ENCODE measurements at regions not wholly inside any gene's neighbourhood (a gene's known extent, or its start where the extent isn't known, plus 50 kb on each side); places are given as distances from the start of the nearest gene placed in this dataset.

DNA sequence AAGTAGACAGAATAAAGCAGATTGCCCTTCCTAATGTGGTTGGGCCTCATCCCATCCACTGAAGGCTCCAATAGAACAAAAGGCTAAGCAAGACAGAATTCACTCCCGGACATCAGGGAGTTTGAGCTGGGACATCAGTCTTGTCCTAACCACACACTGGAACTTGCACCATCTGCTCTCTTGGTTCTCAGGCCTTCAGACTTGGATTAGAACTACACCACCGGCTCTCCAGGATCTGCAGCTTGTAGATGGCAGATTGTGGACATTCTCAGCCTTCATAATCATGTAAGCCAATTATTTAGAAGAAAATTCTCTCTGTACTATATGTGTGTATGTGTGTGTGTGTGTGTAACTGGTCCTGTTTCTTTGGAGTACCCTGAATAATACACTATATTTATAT, 394.7 kb upstream of the LMCD1 start (continued):
- no peak for TF ChIP-seq MEF2B (IDR thresholded peaks at IDR 0.05; ENCODE audit: partially characterized antibody, poor library complexity, severe bottlenecking)
- no peak for TF ChIP-seq NR2C2 (IDR thresholded peaks at IDR 0.05; ENCODE audit: borderline replicate concordance, control insufficient read depth, insufficient read length, low read depth)
- TF ChIP-seq LARP7 (IDR thresholded peaks at IDR 0.05), result no peak
- TF ChIP-seq, protein P1, sequence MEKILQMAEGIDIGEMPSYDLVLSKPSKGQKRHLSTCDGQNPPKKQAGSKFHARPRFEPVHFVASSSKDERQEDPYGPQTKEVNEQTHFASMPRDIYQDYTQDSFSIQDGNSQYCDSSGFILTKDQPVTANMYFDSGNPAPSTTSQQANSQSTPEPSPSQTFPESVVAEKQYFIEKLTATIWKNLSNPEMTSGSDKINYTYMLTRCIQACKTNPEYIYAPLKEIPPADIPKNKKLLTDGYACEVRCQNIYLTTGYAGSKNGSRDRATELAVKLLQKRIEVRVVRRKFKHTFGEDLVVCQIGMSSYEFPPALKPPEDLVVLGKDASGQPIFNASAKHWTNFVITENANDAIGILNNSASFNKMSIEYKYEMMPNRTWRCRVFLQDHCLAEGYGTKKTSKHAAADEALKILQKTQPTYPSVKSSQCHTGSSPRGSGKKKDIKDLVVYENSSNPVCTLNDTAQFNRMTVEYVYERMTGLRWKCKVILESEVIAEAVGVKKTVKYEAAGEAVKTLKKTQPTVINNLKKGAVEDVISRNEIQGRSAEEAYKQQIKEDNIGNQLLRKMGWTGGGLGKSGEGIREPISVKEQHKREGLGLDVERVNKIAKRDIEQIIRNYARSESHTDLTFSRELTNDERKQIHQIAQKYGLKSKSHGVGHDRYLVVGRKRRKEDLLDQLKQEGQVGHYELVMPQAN (conservative IDR thresholded peaks at IDR 0.05), result no peak
- TF ChIP-seq POLR2AphosphoS5 (IDR thresholded peaks at IDR 0.05; ENCODE audit: low read length), result no peak

DNA sequence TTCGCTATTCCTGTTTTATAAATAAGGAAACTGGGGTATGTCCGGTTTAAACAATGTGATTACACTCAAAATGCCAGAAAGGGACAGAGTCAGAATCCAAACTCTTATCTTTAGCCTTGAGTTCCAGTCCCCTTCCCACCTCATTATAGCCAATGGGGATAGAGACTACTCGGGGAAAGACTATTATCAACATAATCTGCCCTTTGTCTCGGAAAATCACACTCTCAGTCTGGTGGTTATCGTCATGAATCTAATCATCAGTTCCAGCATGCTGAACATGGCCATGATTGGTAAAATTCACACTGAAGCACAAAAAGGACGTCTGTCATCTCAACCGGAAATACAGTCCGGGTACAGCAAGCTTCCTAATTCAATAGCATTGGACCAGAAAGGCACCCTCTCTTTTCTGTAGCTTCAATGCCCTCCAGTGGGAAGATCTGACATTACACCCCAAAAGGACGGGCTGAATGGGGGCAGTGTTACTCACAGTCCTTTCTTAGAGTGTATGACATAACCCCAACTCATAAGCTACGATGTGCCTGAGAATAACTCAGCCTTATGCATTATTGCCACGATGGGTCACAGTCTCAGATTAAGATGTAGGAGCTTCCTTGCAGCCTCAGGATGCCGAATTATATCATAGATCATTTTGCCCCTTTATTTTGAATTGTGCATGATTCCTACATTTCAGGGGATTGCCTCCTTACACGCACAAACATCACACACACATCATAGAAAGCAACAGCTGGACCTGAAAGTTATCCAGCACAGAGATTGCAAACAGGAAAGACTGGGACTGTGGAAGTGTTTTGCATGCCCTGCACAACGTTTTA, 390.4 kb upstream of the LMCD1 start:
- intact Hi-C loops (cut with micrococcal nuclease; ENCODE audit: unreplicated experiment), result loop anchor here (5.0 kb wide), 2 partner anchors 824 to 1314 kb away; no protein-coding TSS in a partner anchor
- Histone ChIP-seq H3K27ac (ENCODE audit: control insufficient read depth, insufficient read depth) (no peak overlapping the region), H4K20me1 (ENCODE audit: control insufficient read depth, insufficient read depth) (no peaks in the 10 kb centered on the region), H3K4me3 (no peak overlapping the region), H3K79me2 (ENCODE audit: control insufficient read depth, insufficient read depth, low read length) (no peaks in the 10 kb centered on the region), H3K4me2 (ENCODE audit: control insufficient read depth, insufficient read depth) (peak overlapping the region; percentile 47; the same call in 1 of the 2 replicates), H3K4me1 (ENCODE audit: control insufficient read depth, insufficient read depth, low read length) (no peaks in the 10 kb centered on the region), H3K36me3 (ENCODE audit: control insufficient read depth in 2 of 2, insufficient read depth in 2 of 2, low read length in 1 of 2) (no peaks in the 10 kb centered on the region), H3K9ac (ENCODE audit: control insufficient read depth, insufficient read depth, low read length) (no peak overlapping the region), H3K27me3 (replicated peaks in 1 of 2; ENCODE audit: control insufficient read depth in 2 of 2, insufficient read depth in 2 of 2, low read length in 1 of 2) (no peaks in the 10 kb centered on the region), H2AFZ (ENCODE audit: control insufficient read depth, low read depth, low read length) (peak overlapping the region; percentile 69), H3K9me3 (replicated peaks; ENCODE audit: control insufficient read depth, insufficient read depth, low read length) (no peaks in the 10 kb centered on the region)
- peak; percentile 16 for DNase-seq (ENCODE audit: low read depth, low spot score)
- CTCF ChIA-PET, result interaction anchor here (0.6 to 2.6 kb wide), 14 partner anchors 10 to 1906 kb away, joined by 3 to 7 read pairs (median 4); no protein-coding TSS in a partner anchor
- POLR2A ChIA-PET, result no interaction called here
- RAD21 ChIA-PET (ENCODE audit: unreplicated experiment), result no interaction called here
- FAIRE-seq, result peak; percentile 75
- ATAC-seq, result peak; percentile 99
- BruUV-seq (replicated peaks), result no TSS peak
- WGBS (ENCODE audit: insufficient coverage, insufficient replicate concordance, low lambda C conversion rate, missing lambda C conversion rate), result 25% methylated on average over 14 of the region's 14 CpGs
- SMC1A ChIA-PET (ENCODE audit: uncharacterized antibody, unreplicated experiment), result interaction anchor here (1.1 to 2.3 kb wide), 2 partner anchors 15 to 825 kb away, joined by 3 to 6 read pairs; no protein-coding TSS in a partner anchor
- TF ChIP-seq SMC3 (IDR thresholded peaks at IDR 0.05; ENCODE audit: borderline replicate concordance, low read length) (peak; percentile 67), RAD21 (IDR thresholded peaks at IDR 0.05; ENCODE audit: insufficient read depth, low read depth, low read length) (peak; percentile 86), RELA (IDR thresholded peaks at IDR 0.05; ENCODE audit: borderline replicate concordance, partially characterized antibody) (no peak), YBX1 (IDR thresholded peaks at IDR 0.05) (no peak), YY1 (IDR thresholded peaks at IDR 0.05; ENCODE audit: low read depth, low read length) (0 out of 2 replicates have a peak, but pooled peaks have one; percentile 15), IRF4 (IDR thresholded peaks at IDR 0.05; ENCODE audit: low read depth, low read length) (no peak)
- TF ChIP-seq, protein P2, sequence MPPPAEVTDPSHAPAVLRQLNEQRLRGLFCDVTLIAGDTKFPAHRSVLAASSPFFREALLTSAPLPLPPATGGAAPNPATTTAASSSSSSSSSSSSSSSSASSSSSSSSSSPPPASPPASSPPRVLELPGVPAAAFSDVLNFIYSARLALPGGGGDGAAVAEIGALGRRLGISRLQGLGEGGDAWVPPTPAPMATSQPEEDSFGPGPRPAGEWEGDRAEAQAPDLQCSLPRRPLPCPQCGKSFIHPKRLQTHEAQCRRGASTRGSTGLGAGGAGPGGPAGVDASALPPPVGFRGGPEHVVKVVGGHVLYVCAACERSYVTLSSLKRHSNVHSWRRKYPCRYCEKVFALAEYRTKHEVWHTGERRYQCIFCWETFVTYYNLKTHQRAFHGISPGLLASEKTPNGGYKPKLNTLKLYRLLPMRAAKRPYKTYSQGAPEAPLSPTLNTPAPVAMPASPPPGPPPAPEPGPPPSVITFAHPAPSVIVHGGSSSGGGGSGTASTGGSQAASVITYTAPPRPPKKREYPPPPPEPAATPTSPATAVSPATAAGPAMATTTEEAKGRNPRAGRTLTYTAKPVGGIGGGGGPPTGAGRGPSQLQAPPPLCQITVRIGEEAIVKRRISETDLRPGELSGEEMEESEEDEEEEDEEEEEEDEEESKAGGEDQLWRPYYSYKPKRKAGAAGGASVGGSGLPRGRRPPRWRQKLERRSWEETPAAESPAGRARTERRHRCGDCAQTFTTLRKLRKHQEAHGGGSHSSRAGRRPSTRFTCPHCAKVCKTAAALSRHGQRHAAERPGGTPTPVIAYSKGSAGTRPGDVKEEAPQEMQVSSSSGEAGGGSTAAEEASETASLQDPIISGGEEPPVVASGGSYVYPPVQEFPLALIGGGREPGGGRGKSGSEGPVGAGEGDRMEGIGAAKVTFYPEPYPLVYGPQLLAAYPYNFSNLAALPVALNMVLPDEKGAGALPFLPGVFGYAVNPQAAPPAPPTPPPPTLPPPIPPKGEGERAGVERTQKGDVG (CRISPR knock-in tag; IDR thresholded peaks at IDR 0.05), result no peak
- TF ChIP-seq, protein P3, sequence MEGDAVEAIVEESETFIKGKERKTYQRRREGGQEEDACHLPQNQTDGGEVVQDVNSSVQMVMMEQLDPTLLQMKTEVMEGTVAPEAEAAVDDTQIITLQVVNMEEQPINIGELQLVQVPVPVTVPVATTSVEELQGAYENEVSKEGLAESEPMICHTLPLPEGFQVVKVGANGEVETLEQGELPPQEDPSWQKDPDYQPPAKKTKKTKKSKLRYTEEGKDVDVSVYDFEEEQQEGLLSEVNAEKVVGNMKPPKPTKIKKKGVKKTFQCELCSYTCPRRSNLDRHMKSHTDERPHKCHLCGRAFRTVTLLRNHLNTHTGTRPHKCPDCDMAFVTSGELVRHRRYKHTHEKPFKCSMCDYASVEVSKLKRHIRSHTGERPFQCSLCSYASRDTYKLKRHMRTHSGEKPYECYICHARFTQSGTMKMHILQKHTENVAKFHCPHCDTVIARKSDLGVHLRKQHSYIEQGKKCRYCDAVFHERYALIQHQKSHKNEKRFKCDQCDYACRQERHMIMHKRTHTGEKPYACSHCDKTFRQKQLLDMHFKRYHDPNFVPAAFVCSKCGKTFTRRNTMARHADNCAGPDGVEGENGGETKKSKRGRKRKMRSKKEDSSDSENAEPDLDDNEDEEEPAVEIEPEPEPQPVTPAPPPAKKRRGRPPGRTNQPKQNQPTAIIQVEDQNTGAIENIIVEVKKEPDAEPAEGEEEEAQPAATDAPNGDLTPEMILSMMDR (IDR thresholded peaks at IDR 0.05 in 2 of 3, conservative IDR thresholded peaks at IDR 0.05 in 1 of 3; ENCODE audit: control insufficient read depth in 2 of 3, extremely low read depth in 1 of 3, insufficient read depth in 1 of 3, low read depth in 3 of 3, low read length in 3 of 3), result peak; percentile 70 to 80 (median 72)
- in situ Hi-C loops (cut with MboI), result no loop called here
